Gastrocnemius medialis (tissue), 4 donors: ENCODE measurements at regions not wholly inside any gene's neighbourhood (a gene's known extent, or its start where the extent isn't known, plus 50 kb on each side); places are given as distances from the start of the nearest gene placed in this dataset.
"Not testable (repeated sequence)": the region's sequence is repeated elsewhere in the genome, so short reads cannot be mapped to it uniquely, and the experiment has no call there.

ENCODE experiments used
- ATAC-seq, 2 donors: fragments of 150-250 bp; one replicate each; pipeline ENCODE4 v1.9.1; 2016
- DNase-seq, 2 donors: peaks; one replicate each; pipeline ENCODE4 v3.0.0-alpha.2; 2019
- H3K27ac ChIP-seq, 4 donors: fragments of 200-600 bp; sonication (generic); 1 replicate in 1 of 4; 2 replicates in 3 of 4; pipeline ENCODE4 v1.5.1; 2016 to 2018; ENCODE audit warnings: mild to moderate bottlenecking in 2 of 4, moderate library complexity in 1 of 4
- H3K27me3 ChIP-seq, 3 donors: fragments of 200-600 bp; sonication (generic) in 2 of 3; 1 replicate in 1 of 3; 2 replicates in 2 of 3; pipeline versions ENCODE4 v1.5.1 to v1.6.0; 2016 to 2019; ENCODE audit warnings: mild to moderate bottlenecking in 1 of 3, moderate library complexity in 1 of 3
- H3K36me3 ChIP-seq, 2 donors: fragments of 200-600 bp; sonication (generic) in 1 of 2; one replicate each; pipeline ENCODE4 v1.5.1; 2017 to 2018
- H3K4me1 ChIP-seq, 2 donors: fragments of 200-600 bp; sonication (generic) in 1 of 2; one replicate each; pipeline ENCODE4 v1.5.1; 2016 to 2017; ENCODE audit warnings: mild to moderate bottlenecking in 2 of 2
- H3K4me3 ChIP-seq, 4 donors: fragments of 200-600 bp; sonication (generic) in 3 of 4; 1 replicate in 1 of 4; 2 replicates in 3 of 4; pipeline ENCODE4 v1.5.1; 2016 to 2019; ENCODE audit warnings: mild to moderate bottlenecking in 2 of 4
- H3K9me3 ChIP-seq, 3 donors: fragments of 200-600 bp; sonication (generic) in 2 of 3; 1 replicate in 1 of 3; 2 replicates in 2 of 3; pipeline ENCODE4 v1.5.1; 2016 to 2019
- CTCF ChIP-seq, 5 experiments: fragments of 450-650 bp in 3 of 5; fragments of 200-600 bp in 2 of 5; sonication (generic) in 2 of 5; IDR thresholded peaks in 4 of 5; conservative IDR thresholded peaks in 1 of 5; 1 replicate in 4 of 5; 2 replicates in 1 of 5; pipeline ENCODE4 v1.5.1; 2016 to 2019; ENCODE audit warnings: antibody characterized with exemption in 5 of 5, mild to moderate bottlenecking in 3 of 5, moderate library complexity in 3 of 5
- POLR2A ChIP-seq, 2 donors: fragments of 450-650 bp; IDR thresholded peaks; one replicate each; pipeline ENCODE4 v1.6.1; 2017; ENCODE audit warnings: antibody characterized with exemption in 2 of 2, mild to moderate bottlenecking in 2 of 2, moderate library complexity in 2 of 2
- in situ Hi-C, 4 donors: fragments of 200-750 bp; cut with MboI; loops; one replicate each; pipeline versions ENCODE4 v1.15.0 to v1.8.0; 2017; ENCODE audit warnings: low sequenced_read_pairs in 4 of 4
- intact Hi-C: fragments of 100-400 bp; cut with DNase I; formaldehyde crosslinking; loops from one replicate; pipeline ENCODE4 v1.15.1; 2023; ENCODE audit warnings: low total_unique reads

- Histone ChIP-seq H3K27me3 (peaks cover 0 to 8% (median 4%) of the 10 kb centered on the region in 3 donors), H3K9me3 (no peaks in the 10 kb centered on the region), H3K4me3 (peak overlapping the region; percentile 37 to 56 (median 46)), H3K4me1 (peaks cover 0 to 10% of the 10 kb centered on the region in 2 donors), H3K36me3 (no peaks in the 10 kb centered on the region), H3K27ac (no peak overlapping the region)
- no peak for ATAC-seq
- TF ChIP-seq POLR2A (IDR thresholded peaks at IDR 0.05) (no peak), CTCF (IDR thresholded peaks at IDR 0.05 in 4 of 5, conservative IDR thresholded peaks at IDR 0.05 in 1 of 5) (no peak)
- in situ Hi-C loops = no loop called here
- intact Hi-C loops = no loop called here
- no peak for DNase-seq
These were observed 62.8 kb upstream of the CUX1 start for GRCh38 chr7:101754424-101755159.

- intact Hi-C loops (no loop called here), in situ Hi-C loops (no loop called here)
- ATAC-seq = no peak
- DNase-seq = no peak
- no peak overlapping the region for H3K4me3 ChIP-seq
- H3K9me3 ChIP-seq = no peaks in the 10 kb centered on the region
- H3K27me3 ChIP-seq = peaks cover 0 to 8% (median 4%) of the 10 kb centered on the region in 3 donors
- TF ChIP-seq CTCF (IDR thresholded peaks at IDR 0.05 in 4 of 5, conservative IDR thresholded peaks at IDR 0.05 in 1 of 5) = no peak
- no peak for TF ChIP-seq POLR2A (IDR thresholded peaks at IDR 0.05)
- no peak overlapping the region for H3K27ac ChIP-seq
- H3K4me1 ChIP-seq = peaks cover 0 to 10% of the 10 kb centered on the region in 2 donors
- no peaks in the 10 kb centered on the region for H3K36me3 ChIP-seq
These were observed 59.5 kb upstream of the CUX1 start for GRCh38 chr7:101757879-101758278.

- ATAC-seq, intact Hi-C loops, H3K27ac ChIP-seq: not testable (repeated sequence)
These were observed 58.9 kb upstream of the CUX1 start for GRCh38 chr7:101758519-101758918.

GRCh38 chr7:101764221-101764620, 53.2 kb upstream of the CUX1 start:
- no peaks in the 10 kb centered on the region for H3K4me1 ChIP-seq
- no peak overlapping the region for H3K4me3 ChIP-seq
- no peak overlapping the region for H3K27ac ChIP-seq
- in situ Hi-C loops = no loop called here
- DNase-seq (no peak), ATAC-seq (no peak)
- intact Hi-C loops = no loop called here
- no peaks in the 10 kb centered on the region for H3K27me3 ChIP-seq
- no peaks in the 10 kb centered on the region for H3K9me3 ChIP-seq
- TF ChIP-seq CTCF (IDR thresholded peaks at IDR 0.05 in 4 of 5, conservative IDR thresholded peaks at IDR 0.05 in 1 of 5) (no peak), POLR2A (IDR thresholded peaks at IDR 0.05) (no peak)
- H3K36me3 ChIP-seq = no peaks in the 10 kb centered on the region

More at GRCh38 chr7:101758519-101758918, 58.9 kb upstream of the CUX1 start:
- H3K4me3 ChIP-seq, in situ Hi-C loops, H3K9me3 ChIP-seq, H3K27me3 ChIP-seq, H3K36me3 ChIP-seq, DNase-seq: not testable (repeated sequence)
- H3K4me1 ChIP-seq = peaks cover 0 to 10% of the 10 kb centered on the region in 2 donors

- intact Hi-C loops (no loop called here), in situ Hi-C loops (no loop called here)
- no peaks in the 10 kb centered on the region for H3K4me1 ChIP-seq
- H3K36me3 ChIP-seq = no peaks in the 10 kb centered on the region
- peaks cover 0 to 8% (median 3%) of the 10 kb centered on the region in 3 donors for H3K27me3 ChIP-seq
- ATAC-seq = no peak
- DNase-seq = no peak
- H3K4me3 ChIP-seq = no peak overlapping the region
- H3K27ac ChIP-seq = no peak overlapping the region
- TF ChIP-seq CTCF (IDR thresholded peaks at IDR 0.05 in 4 of 5, conservative IDR thresholded peaks at IDR 0.05 in 1 of 5) (no peak), POLR2A (IDR thresholded peaks at IDR 0.05) (no peak)
- no peaks in the 10 kb centered on the region for H3K9me3 ChIP-seq
These were observed 49.9 kb upstream of the CUX1 start for GRCh38 chr7:101767544-101767943.
